ENCODE measurements at regions not wholly inside any gene's neighbourhood (a gene's known extent, or its start where the extent isn't known, plus 50 kb on each side); places are given as distances from the start of the nearest gene placed in this dataset.

- ChIA-PET CTCF (no interaction called here), POLR2A (ENCODE audit: low non-redundant PET) (no interaction called here)
- intact Hi-C loops (cut with micrococcal nuclease; ENCODE audit: unreplicated experiment) = no loop called here
- Histone ChIP-seq H3K4me1 (ENCODE audit: insufficient read depth, low read length, poor library complexity, severe bottlenecking) (peaks cover 15% of the 10 kb centered on the region), H3K27me3 (replicated peaks; ENCODE audit: insufficient read depth, low read depth, low read length, poor library complexity) (no peaks in the 10 kb centered on the region), H3K27ac (ENCODE audit: low read depth, low read length, poor library complexity, severe bottlenecking) (no peak overlapping the region), H3K4me3 (ENCODE audit: low read depth, low read length, poor library complexity, severe bottlenecking) (no peak overlapping the region), H3K9me3 (ENCODE audit: low read depth, low read length, poor library complexity, severe bottlenecking) (no peaks in the 10 kb centered on the region), H3K36me3 (ENCODE audit: insufficient read depth, low read length, poor library complexity, severe bottlenecking) (no peaks in the 10 kb centered on the region)
- no peak for TF ChIP-seq EZH2 (IDR thresholded peaks at IDR 0.05; ENCODE audit: borderline replicate concordance, low read depth, low read length, poor library complexity, severe bottlenecking)
- TF ChIP-seq CTCF (conservative IDR thresholded peaks at IDR 0.05; ENCODE audit: low read depth, low read length) = no peak
- DNase-seq (ENCODE audit: low spot score) = no peak
- no TSS peak for BruUV-seq (replicated peaks)
Observed at GRCh38 chr6:47103931-47104330, 61.8 kb upstream of the ADGRF1 start.

- ChIA-PET CTCF (no interaction called here), POLR2A (ENCODE audit: low non-redundant PET) (no interaction called here)
- Histone ChIP-seq H3K9me3 (ENCODE audit: low read depth, low read length, poor library complexity, severe bottlenecking) (no peaks in the 10 kb centered on the region), H3K27me3 (replicated peaks; ENCODE audit: insufficient read depth, low read depth, low read length, poor library complexity) (no peaks in the 10 kb centered on the region), H3K27ac (ENCODE audit: low read depth, low read length, poor library complexity, severe bottlenecking) (no peak overlapping the region), H3K4me1 (ENCODE audit: insufficient read depth, low read length, poor library complexity, severe bottlenecking) (peaks cover 19% of the 10 kb centered on the region), H3K4me3 (ENCODE audit: low read depth, low read length, poor library complexity, severe bottlenecking) (no peak overlapping the region), H3K36me3 (ENCODE audit: insufficient read depth, low read length, poor library complexity, severe bottlenecking) (no peaks in the 10 kb centered on the region)
- no peak for DNase-seq (ENCODE audit: low spot score)
- intact Hi-C loops (cut with micrococcal nuclease; ENCODE audit: unreplicated experiment) = no loop called here
- BruUV-seq (replicated peaks) = no TSS peak
- TF ChIP-seq CTCF (conservative IDR thresholded peaks at IDR 0.05; ENCODE audit: low read depth, low read length) = no peak
- no peak for TF ChIP-seq EZH2 (IDR thresholded peaks at IDR 0.05; ENCODE audit: borderline replicate concordance, low read depth, low read length, poor library complexity, severe bottlenecking)
Observed at GRCh38 chr6:47102331-47102730, 60.2 kb upstream of the ADGRF1 start.

- ChIA-PET CTCF (no interaction called here), POLR2A (ENCODE audit: low non-redundant PET) (no interaction called here)
- BruUV-seq (replicated peaks) = no TSS peak
- Histone ChIP-seq H3K9me3 (ENCODE audit: low read depth, low read length, poor library complexity, severe bottlenecking) (no peaks in the 10 kb centered on the region), H3K4me3 (ENCODE audit: low read depth, low read length, poor library complexity, severe bottlenecking) (no peak overlapping the region), H3K27me3 (replicated peaks; ENCODE audit: insufficient read depth, low read depth, low read length, poor library complexity) (no peaks in the 10 kb centered on the region), H3K4me1 (ENCODE audit: insufficient read depth, low read length, poor library complexity, severe bottlenecking) (peaks cover 11% of the 10 kb centered on the region), H3K27ac (ENCODE audit: low read depth, low read length, poor library complexity, severe bottlenecking) (no peak overlapping the region), H3K36me3 (ENCODE audit: insufficient read depth, low read length, poor library complexity, severe bottlenecking) (no peaks in the 10 kb centered on the region)
- intact Hi-C loops (cut with micrococcal nuclease; ENCODE audit: unreplicated experiment) = no loop called here
- no peak for DNase-seq (ENCODE audit: low spot score)
- TF ChIP-seq CTCF (conservative IDR thresholded peaks at IDR 0.05; ENCODE audit: low read depth, low read length) (no peak), EZH2 (IDR thresholded peaks at IDR 0.05; ENCODE audit: borderline replicate concordance, low read depth, low read length, poor library complexity, severe bottlenecking) (no peak)
Observed at GRCh38 chr6:47098570-47098993, 56.5 kb upstream of the ADGRF1 start.

Data from A673 (cell line).